SK-N-SH (cell line): ENCODE measurements at regions not wholly inside any gene's neighbourhood (a gene's known extent, or its start where the extent isn't known, plus 50 kb on each side); places are given as distances from the start of the nearest gene placed in this dataset.

ENCODE experiments used
- CTCF ChIA-PET: fragments of 300-600, 350-600 bp; formaldehyde crosslinking; extraction: SDS; loops from one replicate; lab custom pipeline; 2021; lab: Yijun Ruan, JAX
- POLR2A ChIA-PET: fragments of 350-600 bp; sonication (Branson Sonifier 250); formaldehyde crosslinking; extraction: SDS; loops from one replicate; lab custom pipeline; 2020; ENCODE audit warnings: antibody characterized with exemption, inconsistent platforms; lab: Yijun Ruan, JAX
- DNase-seq: peaks from one replicate; pipeline ENCODE4 v3.0.0; 2012
- H2AFZ ChIP-seq: fragments of 200-600 bp; sonication (generic); 2 replicates; pipeline ENCODE4 v1.8.1; 2016; ENCODE audit warnings: antibody characterized with exemption, mild to moderate bottlenecking, low read depth
- H3F3A ChIP-seq: fragments of 200-600 bp; sonication (generic); replicated peaks from 2 replicates; pipeline ENCODE3; 2016; ENCODE audit warnings: antibody characterized with exemption, mild to moderate bottlenecking; ENCODE audit not compliant: insufficient read depth
- H3K27ac ChIP-seq, 2 experiments: fragments of 200-500 bp in 1 of 2; fragments of 200-600 bp in 1 of 2; sonication (Bioruptor generic) in 1 of 2; sonication (generic), shearing (Covaris generic) in 1 of 2; 2 replicates each; pipeline versions ENCODE4 v1.5.1 to v1.6.1; 2014 to 2016; ENCODE audit warnings: low read depth in 2 of 2, inconsistent platforms in 1 of 2, low read length in 1 of 2, mild to moderate bottlenecking in 1 of 2, mixed read lengths in 1 of 2
- H3K27me3 ChIP-seq: fragments of 200-600 bp; sonication (generic), shearing (Covaris generic); 2 replicates; pipeline ENCODE4 v1.6.1; 2016; ENCODE audit warnings: mixed run types; ENCODE audit not compliant: insufficient read depth
- H3K36me3 ChIP-seq, 2 experiments: fragments of 200-500 bp in 1 of 2; fragments of 200-600 bp in 1 of 2; sonication (Bioruptor generic) in 1 of 2; sonication (generic) in 1 of 2; replicated peaks in 1 of 2; 2 replicates each; pipeline versions ENCODE3 to v1.5.1; 2014 to 2016; ENCODE audit warnings: low read length in 1 of 2, mild to moderate bottlenecking in 1 of 2; ENCODE audit not compliant: insufficient read depth in 2 of 2, control insufficient read depth in 1 of 2
- H3K4me1 ChIP-seq, 2 experiments: fragments of 200-500 bp in 1 of 2; fragments of 200-600 bp in 1 of 2; sonication (Bioruptor generic) in 1 of 2; sonication (generic), shearing (Covaris generic) in 1 of 2; 2 replicates each; pipeline versions ENCODE4 v1.5.1 to v1.6.1; 2014 to 2016; ENCODE audit warnings: low read depth in 1 of 2, low read length in 1 of 2, mixed run types in 1 of 2; ENCODE audit not compliant: insufficient read depth in 2 of 2, control insufficient read depth in 1 of 2
- H3K4me2 ChIP-seq: fragments of 200-600 bp; sonication (generic), shearing (Covaris generic); 2 replicates; pipeline ENCODE4 v1.6.1; 2017; ENCODE audit warnings: mixed run types
- H3K4me3 ChIP-seq, 2 experiments: fragments of 200-500 bp in 1 of 2; fragments of 200-600 bp in 1 of 2; sonication (Bioruptor generic) in 1 of 2; sonication (generic), shearing (Covaris generic) in 1 of 2; 2 replicates each; pipeline versions ENCODE4 v1.5.1 to v1.8.1; 2014 to 2016; ENCODE audit warnings: low read depth in 2 of 2, inconsistent platforms in 1 of 2, low read length in 1 of 2, mild to moderate bottlenecking in 1 of 2, mixed read lengths in 1 of 2, moderate library complexity in 1 of 2
- H3K79me2 ChIP-seq: fragments of 200-600 bp; sonication (generic); 2 replicates; pipeline ENCODE4 v1.8.1; 2017; ENCODE audit warnings: mild to moderate bottlenecking; ENCODE audit not compliant: insufficient read depth
- H3K9ac ChIP-seq: fragments of 200-600 bp; sonication (generic); 2 replicates; pipeline ENCODE4 v1.6.1; 2017; ENCODE audit warnings: mixed run types
- H3K9me2 ChIP-seq: fragments of 200-600 bp; sonication (generic); 2 replicates; pipeline ENCODE4 v1.6.1; 2017; ENCODE audit warnings: mixed run types
- H3K9me3 ChIP-seq: fragments of 200-600 bp; sonication (generic); 2 replicates; pipeline ENCODE4 v1.6.1; 2017; ENCODE audit warnings: mixed run types, mild to moderate bottlenecking, moderate library complexity
- H4K20me1 ChIP-seq: fragments of 200-600 bp; sonication (generic); 2 replicates; pipeline ENCODE4 v1.6.1; 2017; ENCODE audit warnings: mild to moderate bottlenecking, mixed run types; ENCODE audit not compliant: insufficient read depth
- CHD2 ChIP-seq: fragments of 150-350 bp; IDR thresholded peaks from 2 replicates; pipeline ENCODE4 v1.6.1; 2018; ENCODE audit warnings: low read length; ENCODE audit not compliant: partially characterized antibody
- ELF1 ChIP-seq: IDR thresholded peaks from 2 replicates; pipeline ENCODE4 v1.4.0; 2012
- EZH2phosphoT487 ChIP-seq: fragments of 200-600 bp; sonication (generic); IDR thresholded peaks from 2 replicates; pipeline ENCODE4 v1.6.1; 2017; ENCODE audit warnings: low read depth, mixed run types, mild to moderate bottlenecking, antibody characterized with exemption, moderate library complexity, borderline replicate concordance
- FOXJ3 ChIP-seq: sonication (generic); formaldehyde crosslinking; IDR thresholded peaks from 2 replicates; pipeline ENCODE4 v1.5.1; 2020; ENCODE audit warnings: mild to moderate bottlenecking, missing genetic modification reagents
- MXI1 ChIP-seq: IDR thresholded peaks from 2 replicates; pipeline ENCODE4 v1.6.1; 2012; ENCODE audit warnings: mild to moderate bottlenecking, low read depth, low read length, improper control_type of control experiment
- POLR2AphosphoS5 ChIP-seq: IDR thresholded peaks from 2 replicates; pipeline ENCODE4 v1.6.1; 2012; ENCODE audit warnings: low read depth, low read length
- RAD21 ChIP-seq: IDR thresholded peaks from 2 replicates; pipeline ENCODE4 v1.6.1; 2012; ENCODE audit warnings: mild to moderate bottlenecking, low read length
- RCOR1 ChIP-seq: fragments of 150-350 bp; IDR thresholded peaks from 2 replicates; pipeline ENCODE4 v1.6.1; 2017; ENCODE audit warnings: antibody characterized with exemption, low read length
- RFX5 ChIP-seq: IDR thresholded peaks from 2 replicates; pipeline ENCODE4 v1.6.1; 2012; ENCODE audit warnings: mild to moderate bottlenecking, improper control_type of control experiment, low read length
- SIN3A ChIP-seq: IDR thresholded peaks from 2 replicates; pipeline ENCODE4 v1.6.1; 2012; ENCODE audit warnings: low read depth, mild to moderate bottlenecking, low read length, moderate library complexity, borderline replicate concordance
- SMC3 ChIP-seq: IDR thresholded peaks from 2 replicates; pipeline ENCODE4 v1.6.1; 2012; ENCODE audit warnings: low read depth, low read length, improper control_type of control experiment
- TEAD4 ChIP-seq: IDR thresholded peaks from 2 replicates; pipeline ENCODE4 v1.4.0; 2012; ENCODE audit warnings: mild to moderate bottlenecking, borderline replicate concordance; ENCODE audit not compliant: insufficient read depth
- YY1 ChIP-seq: IDR thresholded peaks from 2 replicates; pipeline ENCODE4 v1.4.0; 2012; ENCODE audit warnings: low read depth, mild to moderate bottlenecking
- WGBS: methylation state at CpG from one replicate; pipeline ENCODE4 v1.1.6; 2017; ENCODE audit warnings: low lambda C conversion rate; 5-methylcytosine and 5-hydroxymethylcytosine counted together
- TF ChIP-seq, protein P1 (sequence below): IDR thresholded peaks from 2 replicates; pipeline ENCODE4 v1.4.0; 2012; ENCODE audit warnings: low read depth
- TF ChIP-seq, protein P2 (sequence below): fragments of 150-350 bp; IDR thresholded peaks from 2 replicates; pipeline ENCODE4 v1.6.1; 2016; ENCODE audit warnings: mild to moderate bottlenecking, low read depth, low read length
- TF ChIP-seq, protein P3 (sequence below): fragments of 200-600 bp; sonication (generic); IDR thresholded peaks from 2 replicates; pipeline ENCODE4 v1.6.1; 2017; ENCODE audit warnings: antibody characterized with exemption, mild to moderate bottlenecking, moderate library complexity
- TF ChIP-seq, protein P4 (sequence below): IDR thresholded peaks from 2 replicates; pipeline ENCODE4; 2012
- TF ChIP-seq, protein P5 (sequence below): fragments of 150-350 bp; IDR thresholded peaks from 2 replicates; pipeline ENCODE4 v1.6.1; 2017; ENCODE audit warnings: antibody characterized with exemption, low read length, low read depth, borderline replicate concordance

DNA sequence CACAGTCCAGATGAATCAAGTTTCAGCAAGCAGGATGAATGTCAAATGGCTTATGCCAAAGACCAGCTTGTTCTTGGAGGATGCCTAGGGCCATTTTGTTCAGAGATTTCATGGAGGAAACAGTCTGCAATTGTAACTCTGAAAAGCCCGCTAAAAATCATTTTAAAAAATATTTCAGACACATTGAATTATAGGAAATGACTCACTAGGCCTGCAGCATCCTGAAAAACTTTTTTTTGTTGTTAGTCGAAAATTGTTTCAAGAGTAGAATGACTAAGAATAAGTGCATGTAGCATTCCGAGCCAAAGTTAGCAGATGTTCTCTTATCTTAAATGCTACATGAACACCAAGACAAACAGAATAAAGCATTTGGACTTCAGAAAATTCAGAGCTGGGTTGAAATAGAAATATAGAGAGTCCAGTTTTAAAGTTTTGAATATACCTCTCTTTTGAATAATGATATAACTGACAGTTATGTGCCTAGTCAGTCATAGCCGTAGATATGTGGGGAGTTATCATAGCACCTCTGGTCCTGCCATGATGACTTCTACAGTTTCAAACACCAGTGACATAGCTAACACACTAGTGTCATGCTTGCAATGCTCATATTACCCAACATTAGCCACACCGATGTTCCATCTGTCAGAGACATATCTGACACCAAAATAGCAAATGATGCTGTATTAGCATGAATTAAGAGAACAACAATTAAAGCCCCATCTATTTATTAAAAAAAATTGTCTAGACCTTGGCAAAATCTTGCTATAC, 1462.8 kb upstream of the GBE1 start:
- CTCF ChIA-PET = no interaction called here
- 12% methylated on average over 5 of the region's 5 CpGs for WGBS
- no peaks in the 10 kb centered on the region for H3K9me2 ChIP-seq
- H3K4me2 ChIP-seq = no peak overlapping the region
- no peak overlapping the region for H2AFZ ChIP-seq
- H3K36me3 ChIP-seq = no peaks in the 10 kb centered on the region
- no peaks in the 10 kb centered on the region for H3K79me2 ChIP-seq
- H3K4me1 ChIP-seq = no peaks in the 10 kb centered on the region
- POLR2A ChIA-PET = no interaction called here
- H3K27me3 ChIP-seq = no peaks in the 10 kb centered on the region
- H3K9ac ChIP-seq = no peak overlapping the region
- H3K4me3 ChIP-seq = no peak overlapping the region
- no peak for TF ChIP-seq RFX5
- TF ChIP-seq YY1 = no peak
- TF ChIP-seq, protein P1, sequence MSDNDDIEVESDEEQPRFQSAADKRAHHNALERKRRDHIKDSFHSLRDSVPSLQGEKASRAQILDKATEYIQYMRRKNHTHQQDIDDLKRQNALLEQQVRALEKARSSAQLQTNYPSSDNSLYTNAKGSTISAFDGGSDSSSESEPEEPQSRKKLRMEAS = no peak
- TF ChIP-seq, protein P2, sequence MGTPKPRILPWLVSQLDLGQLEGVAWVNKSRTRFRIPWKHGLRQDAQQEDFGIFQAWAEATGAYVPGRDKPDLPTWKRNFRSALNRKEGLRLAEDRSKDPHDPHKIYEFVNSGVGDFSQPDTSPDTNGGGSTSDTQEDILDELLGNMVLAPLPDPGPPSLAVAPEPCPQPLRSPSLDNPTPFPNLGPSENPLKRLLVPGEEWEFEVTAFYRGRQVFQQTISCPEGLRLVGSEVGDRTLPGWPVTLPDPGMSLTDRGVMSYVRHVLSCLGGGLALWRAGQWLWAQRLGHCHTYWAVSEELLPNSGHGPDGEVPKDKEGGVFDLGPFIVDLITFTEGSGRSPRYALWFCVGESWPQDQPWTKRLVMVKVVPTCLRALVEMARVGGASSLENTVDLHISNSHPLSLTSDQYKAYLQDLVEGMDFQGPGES = no peak
- no peak for TF ChIP-seq RCOR1
- TF ChIP-seq FOXJ3 = no peak
- no peak for TF ChIP-seq POLR2AphosphoS5
- TF ChIP-seq SIN3A = no peak
- TF ChIP-seq, protein P3, sequence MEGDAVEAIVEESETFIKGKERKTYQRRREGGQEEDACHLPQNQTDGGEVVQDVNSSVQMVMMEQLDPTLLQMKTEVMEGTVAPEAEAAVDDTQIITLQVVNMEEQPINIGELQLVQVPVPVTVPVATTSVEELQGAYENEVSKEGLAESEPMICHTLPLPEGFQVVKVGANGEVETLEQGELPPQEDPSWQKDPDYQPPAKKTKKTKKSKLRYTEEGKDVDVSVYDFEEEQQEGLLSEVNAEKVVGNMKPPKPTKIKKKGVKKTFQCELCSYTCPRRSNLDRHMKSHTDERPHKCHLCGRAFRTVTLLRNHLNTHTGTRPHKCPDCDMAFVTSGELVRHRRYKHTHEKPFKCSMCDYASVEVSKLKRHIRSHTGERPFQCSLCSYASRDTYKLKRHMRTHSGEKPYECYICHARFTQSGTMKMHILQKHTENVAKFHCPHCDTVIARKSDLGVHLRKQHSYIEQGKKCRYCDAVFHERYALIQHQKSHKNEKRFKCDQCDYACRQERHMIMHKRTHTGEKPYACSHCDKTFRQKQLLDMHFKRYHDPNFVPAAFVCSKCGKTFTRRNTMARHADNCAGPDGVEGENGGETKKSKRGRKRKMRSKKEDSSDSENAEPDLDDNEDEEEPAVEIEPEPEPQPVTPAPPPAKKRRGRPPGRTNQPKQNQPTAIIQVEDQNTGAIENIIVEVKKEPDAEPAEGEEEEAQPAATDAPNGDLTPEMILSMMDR = no peak
- TF ChIP-seq ELF1 = no peak
- no peak for DNase-seq
- H3K9me3 ChIP-seq = no peaks in the 10 kb centered on the region
- no peaks in the 10 kb centered on the region for H4K20me1 ChIP-seq
- H3K27ac ChIP-seq = no peak overlapping the region
- H3F3A ChIP-seq = no peaks in the 10 kb centered on the region

DNA sequence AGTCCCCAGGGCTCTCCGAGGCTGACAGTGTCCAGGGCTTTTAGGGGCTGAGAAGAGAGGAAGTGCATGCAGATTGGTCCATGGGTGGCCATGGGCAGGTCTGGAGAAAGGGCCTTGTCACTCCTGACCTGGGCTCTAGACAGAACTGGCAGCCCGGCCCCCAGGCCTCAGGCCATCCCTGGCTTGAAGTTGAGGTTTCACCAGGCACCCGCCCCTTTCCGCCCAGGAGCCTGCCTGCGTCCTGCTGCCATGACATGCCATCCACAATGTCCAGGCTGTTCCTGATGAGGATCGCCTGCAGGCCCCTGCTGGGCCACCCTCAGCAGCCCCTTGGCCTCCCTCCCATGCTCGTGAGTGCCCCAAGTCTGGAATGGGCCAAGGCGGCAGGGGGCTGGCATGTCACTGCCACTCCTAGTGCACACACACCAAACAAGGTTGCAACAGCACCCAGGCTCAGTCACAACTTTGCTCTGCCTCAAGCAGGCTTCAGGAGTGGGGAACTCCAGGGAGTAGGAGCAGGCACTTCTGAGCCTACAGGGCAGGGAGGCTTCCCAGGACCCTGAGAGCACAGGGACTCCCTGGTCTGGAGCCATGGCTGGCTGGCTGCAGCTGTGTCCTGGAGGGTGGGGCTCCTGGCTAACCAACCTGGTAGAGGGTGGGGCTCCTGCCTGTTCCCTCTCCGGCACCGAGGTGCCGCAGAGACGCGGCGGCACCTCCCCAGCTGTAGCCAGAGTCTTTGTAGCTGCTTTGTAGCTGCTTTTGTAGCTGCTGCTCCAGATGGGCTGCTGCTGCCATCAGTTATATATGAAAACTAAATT, 1457.1 kb upstream of the GBE1 start:
- Histone ChIP-seq H2AFZ (no peak overlapping the region), H3K4me3 (no peak overlapping the region), H3K4me1 (no peaks in the 10 kb centered on the region), H4K20me1 (no peaks in the 10 kb centered on the region), H3K9ac (no peak overlapping the region), H3K9me2 (no peaks in the 10 kb centered on the region), H3K27ac (no peak overlapping the region), H3K27me3 (peaks cover 5% of the 10 kb centered on the region; the same call in 1 of the 2 replicates), H3K4me2 (no peak overlapping the region), H3K36me3 (no peaks in the 10 kb centered on the region), H3F3A (no peaks in the 10 kb centered on the region), H3K9me3 (no peaks in the 10 kb centered on the region), H3K79me2 (no peaks in the 10 kb centered on the region)
- CTCF ChIA-PET = no interaction called here
- WGBS = 4% methylated on average over 8 of the region's 14 CpGs
- peak; percentile 2 for DNase-seq
- POLR2A ChIA-PET = no interaction called here
- TF ChIP-seq, protein P4, sequence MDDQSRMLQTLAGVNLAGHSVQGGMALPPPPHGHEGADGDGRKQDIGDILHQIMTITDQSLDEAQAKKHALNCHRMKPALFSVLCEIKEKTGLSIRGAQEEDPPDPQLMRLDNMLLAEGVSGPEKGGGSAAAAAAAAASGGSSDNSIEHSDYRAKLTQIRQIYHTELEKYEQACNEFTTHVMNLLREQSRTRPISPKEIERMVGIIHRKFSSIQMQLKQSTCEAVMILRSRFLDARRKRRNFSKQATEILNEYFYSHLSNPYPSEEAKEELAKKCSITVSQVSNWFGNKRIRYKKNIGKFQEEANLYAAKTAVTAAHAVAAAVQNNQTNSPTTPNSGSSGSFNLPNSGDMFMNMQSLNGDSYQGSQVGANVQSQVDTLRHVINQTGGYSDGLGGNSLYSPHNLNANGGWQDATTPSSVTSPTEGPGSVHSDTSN = no peak
- TF ChIP-seq EZH2phosphoT487 = no peak
- no peak for TF ChIP-seq CHD2
- TF ChIP-seq RAD21 = no peak
- TF ChIP-seq RCOR1 = no peak
- no peak for TF ChIP-seq SMC3
- TF ChIP-seq, protein P1 = no peak
- no peak for TF ChIP-seq YY1
- no peak for TF ChIP-seq MXI1
- no peak for TF ChIP-seq ELF1
- no peak for TF ChIP-seq POLR2AphosphoS5
- TF ChIP-seq, protein P5, sequence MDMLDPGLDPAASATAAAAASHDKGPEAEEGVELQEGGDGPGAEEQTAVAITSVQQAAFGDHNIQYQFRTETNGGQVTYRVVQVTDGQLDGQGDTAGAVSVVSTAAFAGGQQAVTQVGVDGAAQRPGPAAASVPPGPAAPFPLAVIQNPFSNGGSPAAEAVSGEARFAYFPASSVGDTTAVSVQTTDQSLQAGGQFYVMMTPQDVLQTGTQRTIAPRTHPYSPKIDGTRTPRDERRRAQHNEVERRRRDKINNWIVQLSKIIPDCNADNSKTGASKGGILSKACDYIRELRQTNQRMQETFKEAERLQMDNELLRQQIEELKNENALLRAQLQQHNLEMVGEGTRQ = no peak
- TF ChIP-seq TEAD4 = no peak
